ENCODE measurements at regions not wholly inside any gene's neighbourhood (a gene's known extent, or its start where the extent isn't known, plus 50 kb on each side); places are given as distances from the start of the nearest gene placed in this dataset.

- TF ChIP-seq CTCF (IDR thresholded peaks at IDR 0.05) (no peak), EP300 (IDR thresholded peaks at IDR 0.05) (no peak)
These were observed 64.6 kb upstream of the BTN3A2 start for GRCh38 chr6:26300359-26300758.
